K562 (cell line): ENCODE measurements at regions not wholly inside any gene's neighbourhood (a gene's known extent, or its start where the extent isn't known, plus 50 kb on each side); places are given as distances from the start of the nearest gene placed in this dataset.

Experiments used
- BDP1 ChIP-seq: IDR thresholded peaks from 3 replicates; pipeline ENCODE4 v1.6.1; 2011; ENCODE audit not compliant: insufficient read length, insufficient read depth
- FIP1L1 ChIP-seq: fragments of 200-400 bp; formaldehyde crosslinking; IDR thresholded peaks from 2 replicates; pipeline ENCODE4 v1.6.1; 2018; ENCODE audit warnings: mild to moderate bottlenecking, low read depth, low read length; ENCODE audit not compliant: poor library complexity, severe bottlenecking
- SMAD2 ChIP-seq: fragments of 150-350 bp; IDR thresholded peaks from 2 replicates; pipeline ENCODE4 v1.6.1; 2014; ENCODE audit warnings: low read depth, mild to moderate bottlenecking, low read length
- SPI1 ChIP-seq: IDR thresholded peaks from 2 replicates; pipeline ENCODE4 v1.6.1; 2011; ENCODE audit warnings: low read depth, low read length, control low read depth, borderline replicate concordance
- TEAD4 ChIP-seq, 2 experiments: sonication (generic) in 1 of 2; formaldehyde crosslinking in 1 of 2; IDR thresholded peaks; 2 replicates each; pipeline versions ENCODE4 v1.6.1 to v1.8.0; 2012 to 2022; ENCODE audit warnings: borderline replicate concordance in 1 of 2, inconsistent platforms in 1 of 2, low read length in 1 of 2, mild to moderate bottlenecking in 1 of 2, missing genetic modification reagents in 1 of 2
- TRIM28 ChIP-seq: fragments of 450-650 bp; IDR thresholded peaks from 2 replicates; pipeline ENCODE4 v1.6.1; 2017
- TF ChIP-seq, protein P1 (sequence below): fragments of 450-650 bp; IDR thresholded peaks from 2 replicates; pipeline ENCODE4 v1.6.1; 2016; ENCODE audit warnings: missing biosample characterization, missing genetic modification characterization
- TF ChIP-seq, protein P2 (sequence below), 2 experiments: fragments of 450-650 bp in 1 of 2; IDR thresholded peaks; 2 replicates each; pipeline ENCODE4 v1.6.1; 2011 to 2017; ENCODE audit warnings: low read depth in 2 of 2, antibody characterized with exemption in 1 of 2, borderline replicate concordance in 1 of 2, low read length in 1 of 2, mild to moderate bottlenecking in 1 of 2, mixed read lengths in 1 of 2; ENCODE audit not compliant: control insufficient read depth in 1 of 2

DNA sequence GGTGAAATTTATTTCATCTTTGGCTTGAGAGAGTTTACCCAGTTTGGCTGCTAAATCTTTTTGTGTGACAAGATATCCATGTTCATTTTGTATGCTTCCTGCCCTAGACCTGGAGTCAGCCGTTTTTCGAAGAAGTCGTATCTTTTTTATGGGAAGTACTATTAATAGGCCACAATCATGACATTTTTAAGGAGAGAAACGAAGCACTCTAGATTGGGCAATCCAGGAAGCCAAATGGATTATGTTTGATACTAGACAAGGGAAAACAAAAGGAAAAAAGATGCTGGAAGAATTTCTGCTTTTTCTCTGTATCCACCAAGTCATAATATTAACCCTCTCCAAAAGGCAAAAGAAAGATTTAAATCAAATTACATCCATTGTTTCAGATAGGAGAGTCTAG is 214.6 kb downstream of the HDGFL1 start (continued):
- TF ChIP-seq SPI1, result no peak
- no peak for TF ChIP-seq TRIM28
- TF ChIP-seq BDP1, result no peak
- TF ChIP-seq, protein P1, sequence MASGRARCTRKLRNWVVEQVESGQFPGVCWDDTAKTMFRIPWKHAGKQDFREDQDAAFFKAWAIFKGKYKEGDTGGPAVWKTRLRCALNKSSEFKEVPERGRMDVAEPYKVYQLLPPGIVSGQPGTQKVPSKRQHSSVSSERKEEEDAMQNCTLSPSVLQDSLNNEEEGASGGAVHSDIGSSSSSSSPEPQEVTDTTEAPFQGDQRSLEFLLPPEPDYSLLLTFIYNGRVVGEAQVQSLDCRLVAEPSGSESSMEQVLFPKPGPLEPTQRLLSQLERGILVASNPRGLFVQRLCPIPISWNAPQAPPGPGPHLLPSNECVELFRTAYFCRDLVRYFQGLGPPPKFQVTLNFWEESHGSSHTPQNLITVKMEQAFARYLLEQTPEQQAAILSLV (tag), result no peak
- no peak for TF ChIP-seq SMAD2
- TF ChIP-seq FIP1L1, result no peak
- TF ChIP-seq, protein P2, sequence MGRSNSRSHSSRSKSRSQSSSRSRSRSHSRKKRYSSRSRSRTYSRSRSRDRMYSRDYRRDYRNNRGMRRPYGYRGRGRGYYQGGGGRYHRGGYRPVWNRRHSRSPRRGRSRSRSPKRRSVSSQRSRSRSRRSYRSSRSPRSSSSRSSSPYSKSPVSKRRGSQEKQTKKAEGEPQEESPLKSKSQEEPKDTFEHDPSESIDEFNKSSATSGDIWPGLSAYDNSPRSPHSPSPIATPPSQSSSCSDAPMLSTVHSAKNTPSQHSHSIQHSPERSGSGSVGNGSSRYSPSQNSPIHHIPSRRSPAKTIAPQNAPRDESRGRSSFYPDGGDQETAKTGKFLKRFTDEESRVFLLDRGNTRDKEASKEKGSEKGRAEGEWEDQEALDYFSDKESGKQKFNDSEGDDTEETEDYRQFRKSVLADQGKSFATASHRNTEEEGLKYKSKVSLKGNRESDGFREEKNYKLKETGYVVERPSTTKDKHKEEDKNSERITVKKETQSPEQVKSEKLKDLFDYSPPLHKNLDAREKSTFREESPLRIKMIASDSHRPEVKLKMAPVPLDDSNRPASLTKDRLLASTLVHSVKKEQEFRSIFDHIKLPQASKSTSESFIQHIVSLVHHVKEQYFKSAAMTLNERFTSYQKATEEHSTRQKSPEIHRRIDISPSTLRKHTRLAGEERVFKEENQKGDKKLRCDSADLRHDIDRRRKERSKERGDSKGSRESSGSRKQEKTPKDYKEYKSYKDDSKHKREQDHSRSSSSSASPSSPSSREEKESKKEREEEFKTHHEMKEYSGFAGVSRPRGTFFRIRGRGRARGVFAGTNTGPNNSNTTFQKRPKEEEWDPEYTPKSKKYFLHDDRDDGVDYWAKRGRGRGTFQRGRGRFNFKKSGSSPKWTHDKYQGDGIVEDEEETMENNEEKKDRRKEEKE (IDR thresholded peaks at IDR 0.05; ENCODE audit: borderline replicate concordance in 1 of 2, control insufficient read depth in 1 of 2, low read depth in 2 of 2, low read length in 1 of 2), result no peak
- TF ChIP-seq TEAD4 (IDR thresholded peaks at IDR 0.05; ENCODE audit: low read length), result no peak
- no peak for TF ChIP-seq TEAD4 (CRISPR knock-in tag; IDR thresholded peaks at IDR 0.05; ENCODE audit: borderline replicate concordance)
- TF ChIP-seq, all 486 proteins: peak for 0
